Ovary (tissue), 3 donors: ENCODE measurements at regions not wholly inside any gene's neighbourhood (a gene's known extent, or its start where the extent isn't known, plus 50 kb on each side); places are given as distances from the start of the nearest gene placed in this dataset.

ENCODE experiments used
- CTCF ChIP-seq, 3 donors: fragments of 450-650 bp in 2 of 3; fragments of 200-600 bp in 1 of 3; IDR thresholded peaks; one replicate each; pipeline versions ENCODE4 v1.5.1 to v1.8.0; 2016 to 2022; ENCODE audit warnings: antibody characterized with exemption in 3 of 3, mild to moderate bottlenecking in 1 of 3
- EP300 ChIP-seq: sonication (generic); formaldehyde crosslinking; IDR thresholded peaks from one replicate; pipeline ENCODE4 v1.6.1; 2017; ENCODE audit warnings: antibody characterized with exemption
- POLR2A ChIP-seq: fragments of 450-650 bp; IDR thresholded peaks from one replicate; pipeline ENCODE4 v1.6.1; 2017; ENCODE audit warnings: antibody characterized with exemption, mild to moderate bottlenecking, moderate library complexity
- donor health status: DM: no; HTN: no; CAD: no.

GRCh38 chr4:106796876-106797275 lies 239.2 kb downstream of the DKK2 start:
- TF ChIP-seq POLR2A (no peak), CTCF (IDR thresholded peaks at IDR 0.05) (no peak), EP300 (no peak)
